Heart right ventricle (tissue), 16 donors: ENCODE measurements at regions not wholly inside any gene's neighbourhood (a gene's known extent, or its start where the extent isn't known, plus 50 kb on each side); places are given as distances from the start of the nearest gene placed in this dataset.

Experiments used
- ATAC-seq, 8 donors: fragments of 200-7000 bp; cut with Tn5 transposase; one replicate each; pipeline ENCODE4 v1.9.1; 2020; ENCODE audit warnings: mild to moderate bottlenecking in 8 of 8, moderate library complexity in 8 of 8, moderate number of reproducible peaks in 1 of 8
- DNase-seq, 2 donors: peaks; one replicate each; pipeline ENCODE4 v3.0.0-alpha.2; 2020
- H3K27ac ChIP-seq, 10 donors: fragments of 200-600 bp; sonication (generic) in 2 of 10; one replicate each; pipeline versions ENCODE4 v1.5.0 to v1.8.0; 2020 to 2022; ENCODE audit warnings: mild to moderate bottlenecking in 3 of 10
- H3K27me3 ChIP-seq, 7 donors: fragments of 200-600 bp; one replicate each; pipeline ENCODE4 v1.8.0; 2021 to 2022; ENCODE audit warnings: mild to moderate bottlenecking in 2 of 7
- H3K36me3 ChIP-seq, 9 donors: fragments of 200-600 bp; sonication (generic) in 1 of 9; one replicate each; pipeline versions ENCODE4 v1.5.0 to v1.8.0; 2020 to 2022; ENCODE audit warnings: mild to moderate bottlenecking in 2 of 9
- H3K4me1 ChIP-seq, 9 donors: fragments of 200-600 bp; sonication (generic) in 1 of 9; one replicate each; pipeline versions ENCODE4 v1.5.0 to v1.8.0; 2020 to 2022; ENCODE audit warnings: mild to moderate bottlenecking in 4 of 9
- H3K4me3 ChIP-seq, 10 donors: fragments of 200-600 bp; sonication (generic) in 2 of 10; one replicate each; pipeline versions ENCODE4 v1.5.0 to v1.8.0; 2020 to 2022; ENCODE audit warnings: mild to moderate bottlenecking in 7 of 10, moderate library complexity in 2 of 10
- H3K9me3 ChIP-seq, 11 donors: fragments of 200-600 bp in 10 of 11; sonication (generic) in 2 of 11; one replicate each; pipeline versions ENCODE4 v1.5.0 to v1.8.0; 2013 to 2022; ENCODE audit warnings: mild to moderate bottlenecking in 2 of 11, control low read depth in 1 of 11, moderate library complexity in 1 of 11
- CTCF ChIP-seq, 9 donors: fragments of 200-600 bp; sonication (generic) in 2 of 9; IDR thresholded peaks; one replicate each; pipeline versions ENCODE4 v1.5.0 to v1.8.0; 2021 to 2022; ENCODE audit warnings: antibody characterized with exemption in 9 of 9, mild to moderate bottlenecking in 5 of 9, moderate library complexity in 1 of 9
- WGBS, 2 donors: extraction: QIAGEN DNeasy Blood & Tissue Kit; methylation state at CpG; one replicate each; pipeline ENCODE4 v1.1.7; 2013; ENCODE audit warnings: inconsistent platforms in 1 of 2; 5-methylcytosine and 5-hydroxymethylcytosine counted together
- intact Hi-C, 10 donors: fragments of 100-400 bp; cut with DNase I; formaldehyde crosslinking; loops; one replicate each; pipeline versions ENCODE4 v1.11.1 to v1.14.2; 2022
- donor health status: Arrhythmogenic right ventricular cardiomyopathy.
- donor health status: ischemic (EF 13 %, LVEDD 7.1; RV severe dilation, severe dysfunction).
- donor health status: healthy with polysubstance abuse.
- donor health status: DM: no; HTN: yes; CAD: no.
- donor health status: DM: no; HTN: no; CAD: no.
- donor health status: ischemic (EF 25% LVEDD 6.9; RV normal size, moderate dysfunction).
- donor health status: ischemic (EF 25% LVEDD 5.7; RV mildly dilated, moderate dysfunction).
- donor health status: healthy.
- donor health status: DM: yes; HTN: yes; CAD: no.
- donor health status: Ischemic cardiomyopathy.
- donor health status: ischemic (EF 35%, LVEDD 5.7; RV mildly dilated, moderate dysfunction).
- donor health status: nonischemic (EF 11% LVEDD 7.7; RV severe dilation, severe dysfunction).
- donor health status: DM: yes; HTN: yes; CAD: no.
- donor health status: PGD.
- donor health status: ischemic (EF 29% LVEDD 5.4; RV normal size, mild dysfunction).
- donor health status: nonischemic (EF 23%, LVEDD 6.1; RV moderate dilation, normal function).

GRCh38 chr2:240362826-240363745, 72.4 kb upstream of the GPC1 start:
- no peak for DNase-seq
- Histone ChIP-seq H3K36me3 (no peaks in the 10 kb centered on the region), H3K4me1 (peaks cover 0 to 12% (median 0%) of the 10 kb centered on the region in 9 donors), H3K27ac (no peak overlapping the region), H3K27me3 (no peaks in the 10 kb centered on the region), H3K9me3 (peaks cover 0 to 24% (median 16%) of the 10 kb centered on the region in 11 donors), H3K4me3 (no peak overlapping the region)
- no peak for ATAC-seq
- TF ChIP-seq CTCF (IDR thresholded peaks at IDR 0.05), result no peak
- intact Hi-C loops, result no loop called here
- WGBS, 2 donors, result 81 to 90% methylated on average over 28 of the region's 28 CpGs

DNA sequence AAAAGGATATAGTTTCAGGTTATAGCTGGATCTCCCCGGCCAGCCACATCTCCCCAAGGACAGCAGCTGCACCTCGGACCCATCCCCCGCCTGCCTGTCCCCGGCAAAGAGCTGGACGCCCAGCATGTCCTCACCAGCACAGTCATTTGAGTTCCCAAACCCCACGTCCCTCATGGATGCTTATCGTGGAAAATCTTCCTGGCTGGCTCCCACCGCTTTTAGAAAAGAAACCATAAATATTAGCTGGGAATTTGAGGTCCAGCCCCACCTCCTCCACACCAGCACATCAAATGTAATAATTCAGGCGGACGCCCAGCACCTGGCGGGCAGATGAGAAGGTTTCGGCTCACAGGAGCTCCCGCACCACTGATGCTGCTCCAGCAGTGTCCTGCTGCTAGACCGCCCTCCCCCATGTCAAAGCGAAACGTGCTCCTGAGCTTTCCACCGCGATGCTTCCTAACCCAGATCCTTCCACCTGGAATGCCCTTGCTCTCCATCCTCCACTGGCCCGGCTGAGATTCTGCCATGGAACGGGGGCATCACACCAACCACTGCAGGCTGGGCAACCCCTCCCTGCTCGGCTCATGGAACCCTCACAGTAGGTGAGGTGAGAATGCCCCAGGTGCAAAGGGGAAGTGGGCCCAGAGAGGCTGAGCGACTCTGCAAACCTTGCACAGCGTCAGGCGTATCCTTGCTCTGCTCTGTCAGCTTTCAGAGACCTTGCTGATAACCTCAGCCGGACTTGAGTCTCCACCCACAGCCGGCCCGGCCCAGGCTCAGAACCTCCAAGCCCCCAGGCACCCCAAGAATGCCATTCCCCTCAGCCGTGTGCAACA, 71.5 kb upstream of the GPC1 start:
- WGBS, 2 donors, result 75 to 78% methylated on average over 28 of the region's 28 CpGs

DNA sequence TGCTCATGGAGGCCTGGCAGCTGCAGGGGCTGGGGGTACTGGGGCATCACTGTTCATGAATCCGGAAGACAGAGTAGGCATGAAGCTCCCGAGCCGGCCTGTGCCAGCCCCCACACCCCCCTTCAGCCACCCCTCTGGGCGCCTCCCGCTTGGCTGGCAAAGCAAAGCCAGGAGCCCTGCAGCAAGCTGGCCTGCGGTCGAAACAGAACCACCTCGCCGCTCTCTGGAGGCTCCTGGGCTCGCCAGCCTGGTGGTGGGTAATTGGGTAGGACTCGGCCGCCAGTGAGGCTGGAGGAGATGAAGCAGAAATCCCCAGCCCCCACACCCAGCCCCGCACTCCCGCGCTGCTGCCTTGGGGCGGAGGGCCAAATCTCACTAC, 70.9 kb upstream of the GPC1 start:
- DNase-seq (no peak), ATAC-seq (no peak)
- Histone ChIP-seq H3K4me3 (no peak overlapping the region), H3K36me3 (no peaks in the 10 kb centered on the region), H3K9me3 (peaks cover 0 to 23% (median 16%) of the 10 kb centered on the region in 11 donors), H3K27me3 (no peaks in the 10 kb centered on the region), H3K27ac (no peak overlapping the region), H3K4me1 (peaks cover 2 to 27% (median 9%) of the 10 kb centered on the region in 9 donors)
- WGBS, 2 donors, result 75 to 85% methylated on average over 16 of the region's 16 CpGs
- no peak for TF ChIP-seq CTCF (IDR thresholded peaks at IDR 0.05)
- intact Hi-C loops, result no loop called here

More for the DNA sequence above, 71.5 kb upstream of the GPC1 start:
- no peak for TF ChIP-seq CTCF (IDR thresholded peaks at IDR 0.05)
- Histone ChIP-seq H3K9me3 (peaks cover 0 to 24% (median 16%) of the 10 kb centered on the region in 11 donors), H3K27me3 (no peaks in the 10 kb centered on the region), H3K27ac (no peak overlapping the region), H3K36me3 (no peaks in the 10 kb centered on the region), H3K4me3 (no peak overlapping the region), H3K4me1 (peaks cover 0 to 21% (median 6%) of the 10 kb centered on the region in 9 donors)
- no peak for ATAC-seq
- intact Hi-C loops, result no loop called here
- no peak for DNase-seq
